Suppressor macrophage (primary cell): ENCODE measurements at regions not wholly inside any gene's neighbourhood (a gene's known extent, or its start where the extent isn't known, plus 50 kb on each side); places are given as distances from the start of the nearest gene placed in this dataset.

ENCODE experiments used
- DNase-seq, 4 experiments: peaks; one replicate each; pipeline ENCODE4 v3.0.0-alpha.2; 2020 to 2022

- no peak for DNase-seq
Measured at GRCh38 chr11:10641912-10642697, 51.5 kb downstream of the IRAG1 start.

- DNase-seq, result peak; percentile 67 to 85 (median 82)
Measured at GRCh38 chr11:10641177-10641911, 52.2 kb downstream of the IRAG1 start.

GRCh38 chr11:10640308-10640707 lies 53.2 kb downstream of the IRAG1 start:
- DNase-seq, result peak; percentile 57 to 75 (median 68)

GRCh38 chr11:10639350-10639749 lies 54.2 kb downstream of the IRAG1 start:
- DNase-seq, result peak; percentile 51 to 77 (median 64)

- no peak for DNase-seq
Measured at GRCh38 chr11:10638316-10638925, 55.1 kb downstream of the IRAG1 start.

GRCh38 chr11:10637731-10638151 lies 55.8 kb downstream of the IRAG1 start:
- DNase-seq, result no peak

- no peak for DNase-seq
Measured at GRCh38 chr11:10634407-10634806, 59.1 kb downstream of the IRAG1 start.

- no peak for DNase-seq
Measured at GRCh38 chr11:10633261-10633660, 60.3 kb downstream of the IRAG1 start.

- DNase-seq, result no peak
Measured at GRCh38 chr11:10632483-10632882, 61.1 kb downstream of the IRAG1 start.

GRCh38 chr11:10631761-10632160 lies 61.8 kb downstream of the IRAG1 start:
- no peak for DNase-seq

GRCh38 chr11:10629411-10630002 lies 61.0 kb upstream of the LYVE1 start:
- DNase-seq, result no peak

GRCh38 chr11:10628508-10629236 lies 60.2 kb upstream of the LYVE1 start:
- no peak for DNase-seq

GRCh38 chr11:10627816-10628215 lies 59.4 kb upstream of the LYVE1 start:
- no peak for DNase-seq

GRCh38 chr11:10627291-10627690 lies 58.8 kb upstream of the LYVE1 start:
- DNase-seq, result no peak

- DNase-seq, result no peak
Measured at GRCh38 chr11:10625982-10626311, 57.5 kb upstream of the LYVE1 start.

- DNase-seq, result no peak
Measured at GRCh38 chr11:10625281-10625981, 57.0 kb upstream of the LYVE1 start.

GRCh38 chr11:10623797-10624761 lies 55.6 kb upstream of the LYVE1 start:
- peak in 3 of 4 experiments; percentile 29 to 57 (median 56) for DNase-seq

- peak; percentile 82 to 94 (median 90) for DNase-seq
Measured at GRCh38 chr11:10622957-10623791, 54.7 kb upstream of the LYVE1 start.

- DNase-seq, result no peak
Measured at GRCh38 chr11:10622108-10622507, 53.6 kb upstream of the LYVE1 start.
